Natural killer cell treated with Interleukin-12 subunit alpha and Interleukin-12 subunit beta and Interleukin-15 and Interleukin-18, amount 100 ng/mL, for 72 hours (primary cell): ENCODE measurements at regions not wholly inside any gene's neighbourhood (a gene's known extent, or its start where the extent isn't known, plus 50 kb on each side); places are given as distances from the start of the nearest gene placed in this dataset.
A peak's percentile ranks its signal among the peaks of the same experiment; 100 is the strongest.

Source experiments
- ATAC-seq, 2 donors: fragments of 150-1000 bp; cut with Tn5 transposase in 1 of 2; sonication (Bioruptor Pico), chemical (Tn5 transposase) in 1 of 2; 2 replicates each; pipeline ENCODE4 v1.10.0; 2021
- DNase-seq: peaks from one replicate; pipeline ENCODE4 v3.0.0; 2022; ENCODE audit warnings: low spot score
- H3K27ac Mint-ChIP-seq, 2 donors: 1 replicate in 1 of 2; 2 replicates in 1 of 2; pipeline ENCODE4 v1.8.0; 2022; ENCODE audit warnings: mixed read lengths in 2 of 2, mild to moderate bottlenecking in 1 of 2, moderate library complexity in 1 of 2
- H3K27me3 Mint-ChIP-seq, 2 donors: 1 replicate in 1 of 2; 2 replicates in 1 of 2; pipeline ENCODE4 v1.8.0; 2022; ENCODE audit warnings: mixed read lengths in 2 of 2
- H3K36me3 Mint-ChIP-seq: one replicate; pipeline ENCODE4 v1.8.0; 2022; ENCODE audit warnings: mixed read lengths
- H3K4me1 Mint-ChIP-seq, 2 donors: 1 replicate in 1 of 2; 2 replicates in 1 of 2; pipeline ENCODE4 v1.8.0; 2022; ENCODE audit warnings: low read depth in 2 of 2, mixed read lengths in 2 of 2, mild to moderate bottlenecking in 1 of 2
- H3K4me3 Mint-ChIP-seq: one replicate; pipeline ENCODE4 v1.8.0; 2022; ENCODE audit warnings: mixed read lengths
- H3K9me3 Mint-ChIP-seq: 2 replicates; pipeline ENCODE4 v1.8.0; 2022; ENCODE audit warnings: mixed read lengths

DNA sequence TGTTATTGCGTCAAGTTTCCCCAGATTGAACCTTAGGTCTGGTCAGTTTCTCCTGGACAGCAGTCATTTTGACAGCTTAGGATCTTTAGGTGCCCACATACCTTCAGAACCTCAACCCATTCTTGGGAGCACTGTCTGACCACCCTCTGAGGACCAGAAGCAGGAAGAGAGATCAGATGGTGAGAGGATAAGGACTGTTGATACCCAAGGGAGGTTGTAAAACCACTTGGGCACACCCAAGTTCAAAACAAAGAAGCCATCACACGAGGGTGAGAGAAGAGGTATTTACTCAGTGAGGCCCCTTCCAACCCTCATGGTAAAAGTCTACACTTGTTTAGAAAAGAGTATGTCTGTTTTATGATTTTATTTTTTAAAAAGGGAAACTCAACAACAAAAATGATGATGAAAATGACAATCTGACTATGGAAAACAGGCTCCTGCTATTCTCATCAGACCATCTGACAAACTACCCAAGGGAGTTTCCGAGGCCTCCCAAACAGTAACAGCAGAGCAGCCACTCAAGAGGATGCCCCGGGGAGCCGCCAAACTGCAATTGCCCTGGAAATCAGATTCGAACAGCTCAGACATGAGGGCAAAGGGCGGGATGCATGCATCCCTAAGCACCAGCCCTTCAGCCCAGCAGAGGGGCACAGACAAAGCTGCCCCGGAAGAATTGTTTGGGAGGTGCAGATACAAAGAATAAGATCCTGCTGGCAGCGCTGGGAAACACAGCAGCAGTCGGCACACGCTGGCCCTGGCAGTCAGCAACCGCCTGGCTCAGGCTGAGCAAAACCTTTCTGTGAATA, 162.6 kb upstream of the PLEKHG7 start:
- Mint-ChIP-seq H3K36me3 (peaks cover 9% of the 10 kb centered on the region), H3K27ac (peak overlapping the region; percentile 99), H3K9me3 (peaks cover 4% of the 10 kb centered on the region), H3K4me1 (peaks cover 69 to 75% of the 10 kb centered on the region in 2 donors), H3K27me3 (no peaks in the 10 kb centered on the region), H3K4me3 (peak overlapping the region; percentile 83)
- DNase-seq: no peak
- ATAC-seq: peak; percentile 52 to 71

DNA sequence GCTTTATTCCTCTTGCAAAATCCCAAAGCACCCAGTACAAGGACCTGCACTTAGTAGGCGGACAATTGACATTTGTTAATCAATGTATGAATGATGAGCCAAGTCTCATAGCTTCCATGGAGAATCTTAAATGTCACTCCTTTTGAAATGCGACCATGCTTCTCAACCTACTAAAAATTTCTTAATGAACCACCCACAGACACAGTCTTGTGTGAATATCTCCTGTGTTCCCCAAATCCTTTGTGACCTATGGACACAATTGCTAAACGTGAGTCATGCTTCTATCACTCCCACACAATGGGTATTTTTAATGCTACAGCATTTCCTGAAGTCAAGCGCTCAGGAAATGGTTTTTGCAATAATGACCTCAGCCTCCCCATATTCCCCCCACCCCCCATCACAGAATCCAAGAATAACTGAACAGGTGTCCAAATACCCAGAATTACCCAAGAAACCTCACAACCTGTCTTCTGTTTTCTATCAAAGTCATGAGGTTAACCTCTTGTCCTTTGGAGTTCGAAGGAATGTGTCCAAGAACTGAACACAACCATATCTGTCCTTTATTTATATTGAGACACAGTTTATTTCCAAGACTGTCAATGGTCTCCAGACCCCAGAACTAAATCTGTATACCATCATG, 163.6 kb upstream of the PLEKHG7 start:
- DNase-seq (peak; percentile 78), ATAC-seq (peak; percentile 74 to 87)
- Mint-ChIP-seq H3K4me3 (peak overlapping the region; percentile 83), H3K4me1 (peaks cover 67 to 70% of the 10 kb centered on the region in 2 donors), H3K27ac (peak overlapping the region; percentile 99), H3K27me3 (no peaks in the 10 kb centered on the region), H3K36me3 (peaks cover 5% of the 10 kb centered on the region), H3K9me3 (peaks cover 6% of the 10 kb centered on the region)

DNA sequence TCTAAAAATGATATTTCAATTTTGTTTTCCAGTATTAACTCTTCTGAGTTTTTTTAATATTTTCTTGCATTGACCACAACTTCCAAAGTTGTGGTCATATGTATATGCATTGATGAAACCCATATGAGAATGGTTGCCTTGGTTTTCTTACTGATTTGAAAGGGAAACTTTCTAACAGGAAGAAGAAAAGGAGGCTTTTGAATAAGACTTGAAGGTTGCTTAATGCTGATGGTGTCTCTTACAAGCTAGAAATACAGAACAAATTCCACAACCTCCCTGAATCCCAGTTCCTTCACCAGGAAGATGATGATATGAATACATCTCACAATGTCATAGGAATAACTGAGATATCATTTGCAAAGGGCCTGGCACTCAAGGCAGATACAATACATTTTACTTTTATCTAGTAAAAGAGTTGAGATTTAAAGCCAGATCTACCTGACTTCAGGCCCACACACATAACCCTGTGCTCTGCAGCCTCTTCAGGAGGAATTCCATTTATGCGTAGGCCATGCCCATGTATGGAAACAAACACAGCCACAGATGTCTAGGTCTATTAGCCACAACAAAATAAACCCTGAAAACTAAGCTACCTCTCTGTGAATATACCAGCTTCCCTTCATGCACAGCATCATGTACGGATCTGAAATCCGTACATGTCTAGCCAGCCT, 165.4 kb upstream of the PLEKHG7 start:
- DNase-seq (no peak), ATAC-seq (no peak)
- Mint-ChIP-seq H3K4me3 (peak overlapping the region; percentile 52), H3K36me3 (peaks cover 5% of the 10 kb centered on the region), H3K9me3 (peaks cover 6% of the 10 kb centered on the region), H3K4me1 (peaks cover 57 to 58% of the 10 kb centered on the region in 2 donors), H3K27me3 (no peaks in the 10 kb centered on the region), H3K27ac (peak overlapping the region; percentile 99)

DNA sequence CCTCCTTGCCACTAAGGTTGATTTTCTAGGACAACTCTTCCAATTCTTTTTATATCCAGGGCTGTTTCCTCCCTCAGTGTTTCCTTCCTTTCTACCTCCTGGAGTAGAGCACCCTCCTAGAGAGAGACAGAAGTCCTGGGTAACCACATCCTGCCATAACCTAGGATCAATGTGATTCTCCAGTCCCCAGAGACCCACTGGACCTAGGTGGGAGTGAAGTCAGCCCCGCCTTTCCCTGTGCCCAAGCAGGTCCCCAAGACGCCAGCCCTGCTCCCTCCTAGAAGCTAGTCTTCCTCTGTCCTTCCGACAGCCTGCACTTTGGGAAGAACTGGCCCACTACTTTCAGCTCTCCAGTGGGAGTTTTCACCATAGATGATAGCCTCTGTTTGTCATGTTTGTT, 166.8 kb upstream of the PLEKHG7 start:
- Mint-ChIP-seq H3K4me1 (peaks cover 48 to 55% of the 10 kb centered on the region in 2 donors), H3K36me3 (peaks cover 14% of the 10 kb centered on the region), H3K4me3 (no peak overlapping the region), H3K27ac (peak overlapping the region in 1 of 2 donors; percentile 73), H3K9me3 (peaks cover 2% of the 10 kb centered on the region), H3K27me3 (no peaks in the 10 kb centered on the region)
- DNase-seq: no peak
- ATAC-seq: no peak

DNA sequence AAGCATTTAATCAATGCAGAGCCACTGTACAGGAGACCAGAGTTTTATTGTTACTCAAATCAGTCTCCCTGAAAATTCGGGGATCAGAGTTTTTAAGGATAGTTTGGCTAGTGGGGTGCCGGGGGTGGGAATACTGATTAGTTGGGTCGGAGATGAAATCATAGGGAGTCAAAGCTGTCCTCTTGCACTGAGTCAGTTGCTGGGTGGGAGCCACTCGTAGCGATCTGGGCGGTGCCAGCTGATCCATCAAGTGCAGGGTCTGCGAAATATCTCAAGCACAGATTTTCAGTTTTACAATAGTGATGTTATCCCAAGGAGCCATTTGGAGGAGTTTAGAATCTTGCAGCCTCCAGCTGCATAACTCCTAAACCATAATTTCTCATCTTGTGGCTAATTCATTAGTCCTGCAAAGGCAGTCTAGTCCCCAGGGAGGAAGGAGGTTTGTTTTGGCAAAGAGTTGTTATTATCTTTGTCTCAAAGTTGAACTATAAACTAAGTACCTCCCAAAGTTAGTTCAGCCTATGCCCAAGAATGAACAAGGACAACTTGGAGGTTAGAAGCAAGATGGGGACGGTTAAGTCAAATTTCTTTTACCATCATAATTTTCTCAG, 169.4 kb upstream of the PLEKHG7 start:
- Mint-ChIP-seq H3K4me3 (no peak overlapping the region), H3K36me3 (peaks cover 14% of the 10 kb centered on the region), H3K4me1 (peaks cover 39 to 53% of the 10 kb centered on the region in 2 donors), H3K27me3 (no peaks in the 10 kb centered on the region), H3K9me3 (peaks cover 2% of the 10 kb centered on the region), H3K27ac (peak overlapping the region in 1 of 2 donors; percentile 32)
- ATAC-seq: no peak
- no peak for DNase-seq

DNA sequence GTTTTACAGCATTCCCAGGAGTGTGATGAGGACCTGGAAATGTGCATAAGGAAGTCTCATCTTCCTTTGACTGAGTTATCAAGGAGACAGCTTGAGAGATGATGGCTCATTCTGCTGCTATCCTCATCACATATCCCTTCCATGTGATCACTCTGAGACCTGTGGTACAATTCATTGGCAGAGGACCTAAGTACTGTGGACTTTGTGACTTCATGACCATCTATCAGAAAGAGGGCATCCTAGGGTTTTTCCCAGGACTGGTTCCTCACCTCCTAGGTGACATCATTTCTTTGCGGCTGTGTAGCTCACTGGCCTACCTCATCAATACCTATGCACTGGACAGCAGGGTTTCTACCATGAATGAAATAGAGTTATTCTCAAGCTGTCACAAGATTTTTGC, 172.1 kb upstream of the PLEKHG7 start:
- H3K27me3 Mint-ChIP-seq: no peaks in the 10 kb centered on the region
- ATAC-seq (peak; percentile 33 to 36), DNase-seq (no peak)
- H3K27ac Mint-ChIP-seq: peak overlapping the region; percentile 21 to 94
- no peak overlapping the region for H3K4me3 Mint-ChIP-seq
- H3K9me3 Mint-ChIP-seq: peaks cover 2% of the 10 kb centered on the region
- peaks cover 24 to 40% of the 10 kb centered on the region in 2 donors for H3K4me1 Mint-ChIP-seq
- H3K36me3 Mint-ChIP-seq: peaks cover 9% of the 10 kb centered on the region

DNA sequence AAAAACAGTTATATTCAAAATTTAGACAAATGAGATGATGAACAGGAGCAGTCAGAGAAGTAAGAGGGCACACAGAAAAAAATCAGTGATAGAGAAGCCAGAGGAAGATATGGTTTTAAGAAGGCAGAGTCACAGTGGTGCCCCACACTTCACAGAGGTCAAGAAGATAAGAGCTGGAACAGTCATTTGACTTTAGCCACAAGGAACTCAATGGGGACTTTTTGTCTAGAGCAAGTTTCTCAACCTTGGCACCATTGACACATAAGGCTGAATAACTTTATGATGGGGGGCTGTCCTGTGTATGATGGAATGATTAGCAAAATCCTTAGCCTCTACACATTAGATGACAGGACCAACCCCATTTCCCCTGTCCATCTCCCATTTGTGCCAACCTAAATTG, 172.8 kb upstream of the PLEKHG7 start:
- H3K4me3 Mint-ChIP-seq: peak overlapping the region; percentile 27
- H3K36me3 Mint-ChIP-seq: peaks cover 9% of the 10 kb centered on the region
- peaks cover 30 to 39% of the 10 kb centered on the region in 2 donors for H3K4me1 Mint-ChIP-seq
- H3K27me3 Mint-ChIP-seq: no peaks in the 10 kb centered on the region
- H3K9me3 Mint-ChIP-seq: peaks cover 2% of the 10 kb centered on the region
- ATAC-seq (peak; percentile 83 to 93), DNase-seq (peak; percentile 68)
- peak overlapping the region; percentile 21 to 94 for H3K27ac Mint-ChIP-seq

DNA sequence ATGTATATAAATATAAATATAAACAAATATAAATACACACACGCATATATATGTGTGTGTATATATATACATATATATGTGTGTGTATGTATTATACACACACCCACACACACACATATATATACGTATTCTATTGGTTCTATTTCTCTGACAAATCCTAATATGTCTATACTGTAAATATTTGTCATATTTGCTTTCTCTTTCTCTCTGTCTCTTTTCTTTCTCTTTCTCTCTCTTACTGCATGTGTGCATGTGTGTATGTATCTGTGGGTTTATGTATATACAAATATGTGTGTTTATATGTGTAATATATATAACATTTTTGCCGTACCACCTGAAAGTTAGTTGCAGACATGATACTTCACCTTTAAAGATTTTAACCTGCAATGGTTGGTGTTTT, 174.2 kb upstream of the PLEKHG7 start:
- peaks cover 43 to 50% of the 10 kb centered on the region in 2 donors for H3K4me1 Mint-ChIP-seq
- peaks cover 9% of the 10 kb centered on the region for H3K36me3 Mint-ChIP-seq
- no peak overlapping the region for H3K4me3 Mint-ChIP-seq
- peaks cover 9% of the 10 kb centered on the region for H3K9me3 Mint-ChIP-seq
- H3K27ac Mint-ChIP-seq: peak overlapping the region in 1 of 2 donors; percentile 94
- DNase-seq: no peak
- no peaks in the 10 kb centered on the region for H3K27me3 Mint-ChIP-seq
- ATAC-seq: no peak

DNA sequence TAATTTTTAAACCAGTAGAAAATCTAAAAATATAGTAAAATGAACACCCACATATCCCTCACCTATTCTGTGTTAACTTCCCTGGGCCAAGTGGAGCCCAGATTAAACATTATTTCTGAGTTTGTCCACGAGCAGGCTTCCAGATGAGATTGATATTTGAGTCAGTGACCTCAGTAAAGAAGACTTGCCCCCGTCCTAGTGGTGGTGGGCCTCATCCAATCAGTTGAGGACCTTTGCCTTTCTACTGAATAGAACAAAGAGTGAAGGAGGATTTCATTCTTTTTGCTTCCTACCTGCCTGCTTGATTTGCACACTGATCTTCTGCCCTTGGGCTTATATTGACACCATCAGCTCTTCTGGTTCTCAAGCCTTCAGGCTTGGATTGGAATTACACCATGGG, 174.7 kb upstream of the PLEKHG7 start:
- DNase-seq: no peak
- Mint-ChIP-seq H3K36me3 (peaks cover 9% of the 10 kb centered on the region), H3K4me1 (peaks cover 43 to 53% of the 10 kb centered on the region in 2 donors), H3K9me3 (peaks cover 12% of the 10 kb centered on the region), H3K4me3 (no peak overlapping the region), H3K27me3 (no peaks in the 10 kb centered on the region), H3K27ac (peak overlapping the region in 1 of 2 donors; percentile 94)
- no peak for ATAC-seq

DNA sequence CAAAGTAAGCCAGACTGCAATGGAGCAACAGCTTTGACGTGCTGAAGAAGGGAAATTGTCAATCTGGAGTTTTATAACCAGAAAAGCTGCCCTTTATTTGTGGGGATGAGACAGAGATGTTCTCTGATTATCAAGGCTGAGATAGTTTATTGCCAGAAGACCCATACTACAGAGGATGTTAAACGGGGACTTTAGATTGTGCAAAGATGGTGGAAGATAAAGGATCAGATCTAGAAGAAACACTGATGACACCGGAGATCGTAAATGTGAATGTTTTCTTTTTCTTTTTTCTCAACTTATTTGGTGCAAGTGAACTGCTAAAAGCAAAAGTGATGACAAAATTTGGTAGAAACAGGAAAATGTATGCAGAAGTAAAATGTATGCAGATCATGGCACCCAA, 178.3 kb upstream of the PLEKHG7 start:
- peaks cover 5% of the 10 kb centered on the region for H3K36me3 Mint-ChIP-seq
- H3K4me1 Mint-ChIP-seq: peaks cover 36 to 40% of the 10 kb centered on the region in 2 donors
- no peak for ATAC-seq
- peak overlapping the region; percentile 77 to 86 for H3K27ac Mint-ChIP-seq
- DNase-seq: no peak
- H3K27me3 Mint-ChIP-seq: no peaks in the 10 kb centered on the region
- peaks cover 18% of the 10 kb centered on the region for H3K9me3 Mint-ChIP-seq
- peak overlapping the region; percentile 61 for H3K4me3 Mint-ChIP-seq

DNA sequence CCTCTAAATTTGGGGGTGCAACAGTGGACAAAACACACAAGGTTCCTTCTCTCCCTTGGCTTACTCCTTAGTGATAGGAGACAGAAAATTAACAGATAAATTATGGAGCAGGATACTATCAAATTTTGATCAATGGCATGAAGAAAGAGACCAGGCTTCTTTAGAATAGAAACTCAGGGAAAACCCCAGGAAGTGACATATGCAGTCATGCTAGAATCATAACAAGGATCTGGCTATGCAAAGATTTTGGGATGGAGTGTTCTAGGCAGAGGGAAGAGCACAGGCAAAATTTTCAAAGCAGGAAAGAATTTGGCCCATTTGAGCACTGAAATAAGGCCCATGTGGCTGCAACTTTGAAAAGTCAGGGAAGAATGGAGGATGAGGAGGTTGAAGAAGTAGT, 182.3 kb upstream of the PLEKHG7 start:
- ATAC-seq (no peak), DNase-seq (no peak)
- H3K9me3 Mint-ChIP-seq: peaks cover 18% of the 10 kb centered on the region
- H3K4me3 Mint-ChIP-seq: no peak overlapping the region
- peak overlapping the region in 1 of 2 donors; percentile 36 for H3K27ac Mint-ChIP-seq
- no peaks in the 10 kb centered on the region for H3K27me3 Mint-ChIP-seq
- peaks cover 31 to 45% of the 10 kb centered on the region in 2 donors for H3K4me1 Mint-ChIP-seq
- peaks cover 5% of the 10 kb centered on the region for H3K36me3 Mint-ChIP-seq

DNA sequence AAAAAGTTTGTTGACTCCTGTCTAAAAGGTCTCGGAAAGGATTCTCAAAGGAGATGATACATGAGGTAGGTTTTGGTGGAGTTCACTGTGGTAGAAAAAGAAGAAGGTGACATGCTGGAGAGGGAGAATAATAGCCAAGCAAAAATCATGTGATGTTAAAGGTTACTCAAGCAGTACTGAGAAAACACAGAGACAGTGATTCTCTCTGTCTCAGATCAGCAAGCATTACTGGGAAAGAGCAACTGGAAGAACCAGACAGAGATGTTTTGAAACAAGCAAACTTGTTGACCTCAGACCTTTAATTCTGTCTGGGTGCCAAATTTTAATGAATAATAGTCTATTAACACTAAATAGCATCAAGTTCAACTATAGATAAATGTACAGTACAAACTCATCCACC, 183.5 kb upstream of the PLEKHG7 start:
- ATAC-seq (no peak), DNase-seq (no peak)
- H3K4me3 Mint-ChIP-seq: no peak overlapping the region
- H3K27ac Mint-ChIP-seq: peak overlapping the region in 1 of 2 donors; percentile 36
- H3K4me1 Mint-ChIP-seq: peaks cover 21 to 37% of the 10 kb centered on the region in 2 donors
- no peaks in the 10 kb centered on the region for H3K27me3 Mint-ChIP-seq
- peaks cover 13% of the 10 kb centered on the region for H3K9me3 Mint-ChIP-seq
- peaks cover 5% of the 10 kb centered on the region for H3K36me3 Mint-ChIP-seq

DNA sequence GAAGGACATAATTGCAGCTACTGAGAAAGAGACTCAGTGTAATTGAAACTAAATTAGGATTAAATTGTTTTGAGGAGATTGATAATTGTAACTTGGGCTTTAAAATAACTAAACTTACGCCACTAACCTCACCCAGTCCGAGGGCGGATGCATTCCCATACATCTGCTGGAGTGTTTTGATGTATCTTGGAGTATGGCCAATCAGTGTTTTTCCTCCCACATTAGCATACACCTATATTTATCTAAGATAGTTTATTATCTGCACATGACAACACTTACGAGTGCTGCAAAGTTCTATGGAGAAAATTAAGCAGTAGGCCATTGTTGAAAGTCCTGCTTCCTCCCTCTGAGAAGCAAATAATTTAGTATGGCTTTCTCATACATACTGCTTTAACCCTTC, 184.7 kb upstream of the PLEKHG7 start:
- Mint-ChIP-seq H3K4me1 (peaks cover 13 to 32% of the 10 kb centered on the region in 2 donors), H3K27ac (peak overlapping the region in 1 of 2 donors; percentile 27), H3K4me3 (no peak overlapping the region), H3K36me3 (peaks cover 5% of the 10 kb centered on the region), H3K27me3 (no peaks in the 10 kb centered on the region), H3K9me3 (peaks cover 6% of the 10 kb centered on the region)
- no peak for ATAC-seq
- DNase-seq: no peak
